ENCODE measurements at regions not wholly inside any gene's neighbourhood (a gene's known extent, or its start where the extent isn't known, plus 50 kb on each side); places are given as distances from the start of the nearest gene placed in this dataset.

GRCh38 chr19:20351244-20351643, 184.2 kb downstream of the ZNF486 start:
- TF ChIP-seq, protein P1, sequence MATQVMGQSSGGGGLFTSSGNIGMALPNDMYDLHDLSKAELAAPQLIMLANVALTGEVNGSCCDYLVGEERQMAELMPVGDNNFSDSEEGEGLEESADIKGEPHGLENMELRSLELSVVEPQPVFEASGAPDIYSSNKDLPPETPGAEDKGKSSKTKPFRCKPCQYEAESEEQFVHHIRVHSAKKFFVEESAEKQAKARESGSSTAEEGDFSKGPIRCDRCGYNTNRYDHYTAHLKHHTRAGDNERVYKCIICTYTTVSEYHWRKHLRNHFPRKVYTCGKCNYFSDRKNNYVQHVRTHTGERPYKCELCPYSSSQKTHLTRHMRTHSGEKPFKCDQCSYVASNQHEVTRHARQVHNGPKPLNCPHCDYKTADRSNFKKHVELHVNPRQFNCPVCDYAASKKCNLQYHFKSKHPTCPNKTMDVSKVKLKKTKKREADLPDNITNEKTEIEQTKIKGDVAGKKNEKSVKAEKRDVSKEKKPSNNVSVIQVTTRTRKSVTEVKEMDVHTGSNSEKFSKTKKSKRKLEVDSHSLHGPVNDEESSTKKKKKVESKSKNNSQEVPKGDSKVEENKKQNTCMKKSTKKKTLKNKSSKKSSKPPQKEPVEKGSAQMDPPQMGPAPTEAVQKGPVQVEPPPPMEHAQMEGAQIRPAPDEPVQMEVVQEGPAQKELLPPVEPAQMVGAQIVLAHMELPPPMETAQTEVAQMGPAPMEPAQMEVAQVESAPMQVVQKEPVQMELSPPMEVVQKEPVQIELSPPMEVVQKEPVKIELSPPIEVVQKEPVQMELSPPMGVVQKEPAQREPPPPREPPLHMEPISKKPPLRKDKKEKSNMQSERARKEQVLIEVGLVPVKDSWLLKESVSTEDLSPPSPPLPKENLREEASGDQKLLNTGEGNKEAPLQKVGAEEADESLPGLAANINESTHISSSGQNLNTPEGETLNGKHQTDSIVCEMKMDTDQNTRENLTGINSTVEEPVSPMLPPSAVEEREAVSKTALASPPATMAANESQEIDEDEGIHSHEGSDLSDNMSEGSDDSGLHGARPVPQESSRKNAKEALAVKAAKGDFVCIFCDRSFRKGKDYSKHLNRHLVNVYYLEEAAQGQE (IDR thresholded peaks at IDR 0.05; ENCODE audit: insufficient replicate concordance, low read depth) = no peak
- TF ChIP-seq, protein P2, sequence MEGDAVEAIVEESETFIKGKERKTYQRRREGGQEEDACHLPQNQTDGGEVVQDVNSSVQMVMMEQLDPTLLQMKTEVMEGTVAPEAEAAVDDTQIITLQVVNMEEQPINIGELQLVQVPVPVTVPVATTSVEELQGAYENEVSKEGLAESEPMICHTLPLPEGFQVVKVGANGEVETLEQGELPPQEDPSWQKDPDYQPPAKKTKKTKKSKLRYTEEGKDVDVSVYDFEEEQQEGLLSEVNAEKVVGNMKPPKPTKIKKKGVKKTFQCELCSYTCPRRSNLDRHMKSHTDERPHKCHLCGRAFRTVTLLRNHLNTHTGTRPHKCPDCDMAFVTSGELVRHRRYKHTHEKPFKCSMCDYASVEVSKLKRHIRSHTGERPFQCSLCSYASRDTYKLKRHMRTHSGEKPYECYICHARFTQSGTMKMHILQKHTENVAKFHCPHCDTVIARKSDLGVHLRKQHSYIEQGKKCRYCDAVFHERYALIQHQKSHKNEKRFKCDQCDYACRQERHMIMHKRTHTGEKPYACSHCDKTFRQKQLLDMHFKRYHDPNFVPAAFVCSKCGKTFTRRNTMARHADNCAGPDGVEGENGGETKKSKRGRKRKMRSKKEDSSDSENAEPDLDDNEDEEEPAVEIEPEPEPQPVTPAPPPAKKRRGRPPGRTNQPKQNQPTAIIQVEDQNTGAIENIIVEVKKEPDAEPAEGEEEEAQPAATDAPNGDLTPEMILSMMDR (IDR thresholded peaks at IDR 0.05; ENCODE audit: insufficient read depth, low read length) = no peak
- TF ChIP-seq GABPA (IDR thresholded peaks at IDR 0.05; ENCODE audit: low read depth) (no peak), POLR2AphosphoS5 (IDR thresholded peaks at IDR 0.05; ENCODE audit: low read depth) (no peak)

Measured in HL-60 (cell line).